CD4-positive, alpha-beta T cell treated with Interleukin-15 for 1 hour (primary cell): ENCODE measurements at regions not wholly inside any gene's neighbourhood (a gene's known extent, or its start where the extent isn't known, plus 50 kb on each side); places are given as distances from the start of the nearest gene placed in this dataset.
"Not testable (repeated sequence)": the region's sequence is repeated elsewhere in the genome, so short reads cannot be mapped to it uniquely, and the experiment has no call there.

ENCODE experiments used
- DNase-seq: peaks from one replicate; pipeline ENCODE4 v3.0.0-alpha.2; 2020

- not testable (repeated sequence) for DNase-seq
These were observed 109.4 kb upstream of the SGIP1 start for GRCh38 chr1:66424530-66424929.

GRCh38 chr1:66426239-66426853 is 107.6 kb upstream of the SGIP1 start:
- DNase-seq = no peak

- not testable (repeated sequence) for DNase-seq
These were observed 103.1 kb upstream of the SGIP1 start for GRCh38 chr1:66430815-66431214.

- no peak for DNase-seq
These were observed 102.0 kb upstream of the SGIP1 start for GRCh38 chr1:66431999-66432398.

GRCh38 chr1:66433611-66434010 is 100.3 kb upstream of the SGIP1 start:
- DNase-seq = no peak

GRCh38 chr1:66434096-66434495 is 99.9 kb upstream of the SGIP1 start:
- DNase-seq = no peak

- no peak for DNase-seq
These were observed 98.4 kb upstream of the SGIP1 start for GRCh38 chr1:66435541-66435940.

GRCh38 chr1:66436378-66437135 is 97.4 kb upstream of the SGIP1 start:
- DNase-seq = peak; percentile 37

- no peak for DNase-seq
These were observed 96.9 kb upstream of the SGIP1 start for GRCh38 chr1:66437136-66437401.

GRCh38 chr1:66438062-66438461 is 95.9 kb upstream of the SGIP1 start:
- no peak for DNase-seq

- DNase-seq = no peak
These were observed 95.5 kb upstream of the SGIP1 start for GRCh38 chr1:66438501-66438900.

GRCh38 chr1:66439031-66439740 is 94.8 kb upstream of the SGIP1 start:
- DNase-seq = no peak

GRCh38 chr1:66443793-66444192 is 90.2 kb upstream of the SGIP1 start:
- DNase-seq = no peak

- DNase-seq = no peak
These were observed 89.3 kb upstream of the SGIP1 start for GRCh38 chr1:66444438-66445265.

GRCh38 chr1:66445492-66446181 is 88.3 kb upstream of the SGIP1 start:
- DNase-seq = peak; percentile 68

GRCh38 chr1:66446261-66447001 is 87.5 kb upstream of the SGIP1 start:
- DNase-seq = peak; percentile 38

GRCh38 chr1:66450043-66450514 is 83.9 kb upstream of the SGIP1 start:
- no peak for DNase-seq

GRCh38 chr1:66450847-66451246 is 83.1 kb upstream of the SGIP1 start:
- DNase-seq = no peak

GRCh38 chr1:66452162-66452561 is 81.8 kb upstream of the SGIP1 start:
- DNase-seq = no peak

- no peak for DNase-seq
These were observed 81.0 kb upstream of the SGIP1 start for GRCh38 chr1:66452982-66453381.

GRCh38 chr1:66455446-66455845 is 78.5 kb upstream of the SGIP1 start:
- DNase-seq = no peak

GRCh38 chr1:66460776-66461175 is 73.2 kb upstream of the SGIP1 start:
- no peak for DNase-seq
